Endothelial cell of umbilical vein (primary cell): ENCODE measurements at regions not wholly inside any gene's neighbourhood (a gene's known extent, or its start where the extent isn't known, plus 50 kb on each side); places are given as distances from the start of the nearest gene placed in this dataset.

Experiments
- BruUV-seq: library from RNA; stranded (reverse); fragments of 400-500 nt; replicated peaks from 2 replicates; lab custom pipeline; 2021; lab: Mats Ljungman, UMichigan
- CTCF ChIA-PET: fragments of 300-600, 350-600 bp; sonication (Branson Sonifier 250); formaldehyde crosslinking; loops from one replicate; lab custom pipeline; 2021; ENCODE audit warnings: antibody characterized with exemption, inconsistent platforms; lab: Charles Lee
- POLR2A ChIA-PET: fragments of 300-600, 350-600 bp; sonication (Branson Sonifier 250); formaldehyde crosslinking; loops from one replicate; lab custom pipeline; 2021; ENCODE audit warnings: antibody characterized with exemption, inconsistent platforms; lab: Charles Lee
- DNase-seq: peaks from one replicate; pipeline ENCODE4 v3.0.0-alpha.2; 2011; ENCODE audit warnings: low read depth, low spot score
- FAIRE-seq: peaks from 2 replicates; lab custom pipeline; 2011; peaks lifted over from hg19 to GRCh38; lab: Jason Lieb, UNC
- H2AFZ ChIP-seq: 2 replicates; pipeline ENCODE4 v1.6.0; 2012; ENCODE audit warnings: low read depth, low read length, control low read depth, inconsistent platforms
- H3K27ac ChIP-seq: 2 replicates; pipeline ENCODE4 v1.5.1; 2011; ENCODE audit warnings: low read depth, mild to moderate bottlenecking, control low read depth, low read length, moderate library complexity; ENCODE audit not compliant: insufficient read depth
- H3K27me3 ChIP-seq, 2 experiments: 2 replicates each; pipeline versions ENCODE4 v1.6.0 to v1.6.1; 2011; ENCODE audit warnings: low read length in 2 of 2, mixed read lengths in 1 of 2; ENCODE audit not compliant: control insufficient read depth in 2 of 2, insufficient read depth in 2 of 2
- H3K36me3 ChIP-seq, 2 experiments: 2 replicates in 1 of 2; 3 replicates in 1 of 2; pipeline ENCODE4 v1.5.1; 2011; ENCODE audit warnings: low read length in 2 of 2, mild to moderate bottlenecking in 1 of 2, moderate library complexity in 1 of 2; ENCODE audit not compliant: control insufficient read depth in 2 of 2, insufficient read depth in 2 of 2; ENCODE audit errors: extremely low read depth in 1 of 2
- H3K4me1 ChIP-seq: 3 replicates; pipeline ENCODE4 v1.5.1; 2011; ENCODE audit warnings: mild to moderate bottlenecking, low read length; ENCODE audit not compliant: control insufficient read depth, insufficient read depth; ENCODE audit errors: extremely low read depth
- H3K4me2 ChIP-seq: 2 replicates; pipeline ENCODE4 v1.6.1; 2011; ENCODE audit warnings: low read length, control low read depth, mixed read lengths; ENCODE audit not compliant: insufficient read depth
- H3K4me3 ChIP-seq, 3 experiments: fragments of 200-600 bp in 1 of 3; sonication (generic), shearing (Covaris generic) in 1 of 3; replicated peaks in 1 of 3; 2 replicates each; pipeline ENCODE4 v1.5.1; 2011 to 2016; ENCODE audit warnings: control low read depth in 3 of 3, low read length in 3 of 3, mild to moderate bottlenecking in 2 of 3, inconsistent platforms in 1 of 3, low read depth in 1 of 3, moderate library complexity in 1 of 3; ENCODE audit not compliant: insufficient read depth in 1 of 3
- H3K79me2 ChIP-seq: 2 replicates; pipeline ENCODE4 v1.6.0; 2012; ENCODE audit warnings: low read length, inconsistent platforms; ENCODE audit not compliant: control insufficient read depth, insufficient read depth
- H3K9ac ChIP-seq: replicated peaks from 2 replicates; pipeline ENCODE3; 2011; ENCODE audit warnings: low read length, control low read depth; ENCODE audit not compliant: insufficient read depth; ENCODE audit errors: extremely low read depth
- H3K9me1 ChIP-seq: replicated peaks from 3 replicates; pipeline ENCODE4 v1.6.0; 2011; ENCODE audit warnings: mild to moderate bottlenecking, low read length; ENCODE audit not compliant: control insufficient read depth, insufficient read depth; ENCODE audit errors: extremely low read depth
- H3K9me3 ChIP-seq: replicated peaks from 2 replicates; pipeline ENCODE4 v1.5.1; 2012; ENCODE audit warnings: low read length, inconsistent platforms; ENCODE audit not compliant: control insufficient read depth, insufficient read depth
- H4K20me1 ChIP-seq: replicated peaks from 2 replicates; pipeline ENCODE3; 2011; ENCODE audit warnings: mild to moderate bottlenecking, low read length; ENCODE audit not compliant: control insufficient read depth, insufficient read depth; ENCODE audit errors: extremely low read depth
- CTCF ChIP-seq, 2 donors: IDR thresholded peaks; 1 replicate in 1 of 2; 2 replicates in 1 of 2; pipeline ENCODE4 v1.5.1; 2011; ENCODE audit warnings: low read length in 2 of 2, mild to moderate bottlenecking in 2 of 2, moderate library complexity in 2 of 2, control low read depth in 1 of 2, inconsistent platforms in 1 of 2, low read depth in 1 of 2; ENCODE audit not compliant: insufficient read depth in 1 of 2; ENCODE audit errors: extremely low read depth in 1 of 2
- EZH2 ChIP-seq: IDR thresholded peaks from 2 replicates; pipeline ENCODE4 v1.6.1; 2012; ENCODE audit warnings: borderline replicate concordance, low read depth, mild to moderate bottlenecking, moderate library complexity, low read length, inconsistent platforms; ENCODE audit not compliant: severe bottlenecking
- FOS ChIP-seq: IDR thresholded peaks from 2 replicates; pipeline ENCODE4 v1.6.1; 2011; ENCODE audit warnings: mild to moderate bottlenecking, low read length, moderate library complexity, borderline replicate concordance; ENCODE audit not compliant: insufficient read depth
- GATA2 ChIP-seq: IDR thresholded peaks from 2 replicates; pipeline ENCODE4 v1.7.0; 2011; ENCODE audit warnings: low read depth, mild to moderate bottlenecking, moderate library complexity, mixed read lengths, low read length; ENCODE audit not compliant: insufficient read length, insufficient read depth
- JUN ChIP-seq: IDR thresholded peaks from 2 replicates; pipeline ENCODE4 v1.6.1; 2011; ENCODE audit warnings: borderline replicate concordance, low read depth; ENCODE audit not compliant: insufficient read length, insufficient read depth
- MAX ChIP-seq: IDR thresholded peaks from 2 replicates; pipeline ENCODE4 v1.6.1; 2011; ENCODE audit not compliant: insufficient read depth, insufficient read length
- MYC ChIP-seq: IDR thresholded peaks from one replicate; pipeline ENCODE4 v1.6.1; 2011; ENCODE audit warnings: mild to moderate bottlenecking, low read depth, low read length
- POLR2A ChIP-seq: IDR thresholded peaks from 2 replicates; pipeline ENCODE4 v1.6.1; 2012; ENCODE audit warnings: low read depth, mild to moderate bottlenecking, control low read depth, low read length
- POLR2AphosphoS5 ChIP-seq: IDR thresholded peaks from 2 replicates; pipeline ENCODE4 v1.6.1; 2012; ENCODE audit warnings: low read depth, mild to moderate bottlenecking, control low read depth, low read length, moderate library complexity; ENCODE audit not compliant: insufficient read depth
- dilution Hi-C: fragments of 300-500 bp; cut with MboI; formaldehyde crosslinking; loops from one replicate; pipeline ENCODE4 v1.15.0; 2019; ENCODE audit warnings: low sequenced_read_pairs; ENCODE audit not compliant: extremely low pct_ligation_motif_present
- intact Hi-C: fragments of 100-400 bp; cut with micrococcal nuclease; formaldehyde crosslinking; loops from one replicate; pipeline ENCODE4 v1.10.0; 2022

- no peaks in the 10 kb centered on the region for H3K36me3 ChIP-seq
- DNase-seq (no peak), FAIRE-seq (no peak)
- no peak overlapping the region for H3K9ac ChIP-seq
- no peak overlapping the region for H3K27ac ChIP-seq
- H3K27me3 ChIP-seq = no peaks in the 10 kb centered on the region
- POLR2A ChIA-PET = no interaction called here
- H4K20me1 ChIP-seq = no peaks in the 10 kb centered on the region
- dilution Hi-C loops = no loop called here
- peaks cover 10% of the 10 kb centered on the region for H3K4me1 ChIP-seq
- no peak for TF ChIP-seq POLR2A
- TF ChIP-seq MYC = no peak
- TF ChIP-seq MAX = no peak
- no peak for TF ChIP-seq GATA2
- TF ChIP-seq JUN = no peak
- no peak for TF ChIP-seq EZH2
- TF ChIP-seq POLR2AphosphoS5 = no peak
- no peak for TF ChIP-seq FOS
- TF ChIP-seq CTCF (IDR thresholded peaks at IDR 0.05; ENCODE audit: extremely low read depth in 1 of 2, insufficient read depth in 1 of 2, low read depth in 1 of 2, low read length in 2 of 2) = no peak
- CTCF ChIA-PET = no interaction called here
- no peaks in the 10 kb centered on the region for H3K9me1 ChIP-seq
- no peaks in the 10 kb centered on the region for H3K79me2 ChIP-seq
- H3K9me3 ChIP-seq = no peaks in the 10 kb centered on the region
- H3K4me2 ChIP-seq = no peak overlapping the region
- no TSS peak for BruUV-seq
- intact Hi-C loops = no loop called here
- H3K4me3 ChIP-seq = no peak overlapping the region
- H2AFZ ChIP-seq = no peak overlapping the region
Measured at GRCh38 chr3:95719481-95719880, 1094.9 kb upstream of the EPHA6 start.
